ENCODE measurements at regions not wholly inside any gene's neighbourhood (a gene's known extent, or its start where the extent isn't known, plus 50 kb on each side); places are given as distances from the start of the nearest gene placed in this dataset.
A peak's percentile ranks its signal among the peaks of the same experiment; 100 is the strongest.

GRCh38 chr9:85430659-85431338, 311.0 kb downstream of the AGTPBP1 start:
- peak overlapping the region; percentile 68 for H3K9ac ChIP-seq (ENCODE audit: low read length)
- peak overlapping the region; percentile 35 for H2AFZ ChIP-seq (ENCODE audit: low read depth, low read length)
- H3K9me3 ChIP-seq (ENCODE audit: low read length), result no peaks in the 10 kb centered on the region
- no peak for TF ChIP-seq SMC3 (conservative IDR thresholded peaks at IDR 0.05; ENCODE audit: poor library complexity)
- TF ChIP-seq POLR2AphosphoS5 (IDR thresholded peaks at IDR 0.05), result peak; percentile 53
- no peak for TF ChIP-seq TAF1 (IDR thresholded peaks at IDR 0.05; ENCODE audit: low read depth)
- peak; percentile 69 for TF ChIP-seq EP300 (conservative IDR thresholded peaks at IDR 0.05; ENCODE audit: poor library complexity, severe bottlenecking)
- peak; percentile 25 for TF ChIP-seq RAD21 (conservative IDR thresholded peaks at IDR 0.05)
- no peak for TF ChIP-seq EZH2 (IDR thresholded peaks at IDR 0.05; ENCODE audit: borderline replicate concordance, insufficient read depth, low read length, poor library complexity, severe bottlenecking)
- TF ChIP-seq, protein P1, sequence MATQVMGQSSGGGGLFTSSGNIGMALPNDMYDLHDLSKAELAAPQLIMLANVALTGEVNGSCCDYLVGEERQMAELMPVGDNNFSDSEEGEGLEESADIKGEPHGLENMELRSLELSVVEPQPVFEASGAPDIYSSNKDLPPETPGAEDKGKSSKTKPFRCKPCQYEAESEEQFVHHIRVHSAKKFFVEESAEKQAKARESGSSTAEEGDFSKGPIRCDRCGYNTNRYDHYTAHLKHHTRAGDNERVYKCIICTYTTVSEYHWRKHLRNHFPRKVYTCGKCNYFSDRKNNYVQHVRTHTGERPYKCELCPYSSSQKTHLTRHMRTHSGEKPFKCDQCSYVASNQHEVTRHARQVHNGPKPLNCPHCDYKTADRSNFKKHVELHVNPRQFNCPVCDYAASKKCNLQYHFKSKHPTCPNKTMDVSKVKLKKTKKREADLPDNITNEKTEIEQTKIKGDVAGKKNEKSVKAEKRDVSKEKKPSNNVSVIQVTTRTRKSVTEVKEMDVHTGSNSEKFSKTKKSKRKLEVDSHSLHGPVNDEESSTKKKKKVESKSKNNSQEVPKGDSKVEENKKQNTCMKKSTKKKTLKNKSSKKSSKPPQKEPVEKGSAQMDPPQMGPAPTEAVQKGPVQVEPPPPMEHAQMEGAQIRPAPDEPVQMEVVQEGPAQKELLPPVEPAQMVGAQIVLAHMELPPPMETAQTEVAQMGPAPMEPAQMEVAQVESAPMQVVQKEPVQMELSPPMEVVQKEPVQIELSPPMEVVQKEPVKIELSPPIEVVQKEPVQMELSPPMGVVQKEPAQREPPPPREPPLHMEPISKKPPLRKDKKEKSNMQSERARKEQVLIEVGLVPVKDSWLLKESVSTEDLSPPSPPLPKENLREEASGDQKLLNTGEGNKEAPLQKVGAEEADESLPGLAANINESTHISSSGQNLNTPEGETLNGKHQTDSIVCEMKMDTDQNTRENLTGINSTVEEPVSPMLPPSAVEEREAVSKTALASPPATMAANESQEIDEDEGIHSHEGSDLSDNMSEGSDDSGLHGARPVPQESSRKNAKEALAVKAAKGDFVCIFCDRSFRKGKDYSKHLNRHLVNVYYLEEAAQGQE (IDR thresholded peaks at IDR 0.05; ENCODE audit: borderline replicate concordance), result no peak
- H3K36me3 ChIP-seq (ENCODE audit: insufficient read depth, low read length), result no peaks in the 10 kb centered on the region
- peak overlapping the region; percentile 58 for H3K4me3 ChIP-seq (ENCODE audit: low read length)
- H3K27ac ChIP-seq (ENCODE audit: low read length), result peak overlapping the region; percentile 91
- H3K27me3 ChIP-seq (ENCODE audit: insufficient read depth, low read depth, low read length), result no peaks in the 10 kb centered on the region
- no peaks in the 10 kb centered on the region for H4K20me1 ChIP-seq (ENCODE audit: insufficient read depth)
- H3K9me2 ChIP-seq (ENCODE audit: insufficient read depth, low read length), result no peaks in the 10 kb centered on the region
- peak overlapping the region; percentile 48 for H3K4me2 ChIP-seq (ENCODE audit: low read length)
- H3K79me2 ChIP-seq (replicated peaks; ENCODE audit: insufficient read depth, low read length), result no peaks in the 10 kb centered on the region
- no peaks in the 10 kb centered on the region for H3F3A ChIP-seq (ENCODE audit: insufficient read depth, low read length, poor library complexity, severe bottlenecking)

GRCh38 chr9:85428230-85428629, 313.5 kb downstream of the AGTPBP1 start:
- H3K36me3 ChIP-seq (ENCODE audit: insufficient read depth, low read length), result no peaks in the 10 kb centered on the region
- H3K27ac ChIP-seq (ENCODE audit: low read length), result no peak overlapping the region
- H3F3A ChIP-seq (ENCODE audit: insufficient read depth, low read length, poor library complexity, severe bottlenecking), result no peaks in the 10 kb centered on the region
- H4K20me1 ChIP-seq (ENCODE audit: insufficient read depth), result no peaks in the 10 kb centered on the region
- H3K4me2 ChIP-seq (ENCODE audit: low read length), result no peak overlapping the region
- H2AFZ ChIP-seq (ENCODE audit: low read depth, low read length), result no peak overlapping the region
- no peaks in the 10 kb centered on the region for H3K79me2 ChIP-seq (replicated peaks; ENCODE audit: insufficient read depth, low read length)
- no peaks in the 10 kb centered on the region for H3K9me3 ChIP-seq (ENCODE audit: low read length)
- H3K27me3 ChIP-seq (ENCODE audit: insufficient read depth, low read depth, low read length), result no peaks in the 10 kb centered on the region
- H3K9me2 ChIP-seq (ENCODE audit: insufficient read depth, low read length), result no peaks in the 10 kb centered on the region
- TF ChIP-seq RAD21 (conservative IDR thresholded peaks at IDR 0.05), result no peak
- H3K4me3 ChIP-seq (ENCODE audit: low read length), result no peak overlapping the region
- H3K9ac ChIP-seq (ENCODE audit: low read length), result no peak overlapping the region

DNA sequence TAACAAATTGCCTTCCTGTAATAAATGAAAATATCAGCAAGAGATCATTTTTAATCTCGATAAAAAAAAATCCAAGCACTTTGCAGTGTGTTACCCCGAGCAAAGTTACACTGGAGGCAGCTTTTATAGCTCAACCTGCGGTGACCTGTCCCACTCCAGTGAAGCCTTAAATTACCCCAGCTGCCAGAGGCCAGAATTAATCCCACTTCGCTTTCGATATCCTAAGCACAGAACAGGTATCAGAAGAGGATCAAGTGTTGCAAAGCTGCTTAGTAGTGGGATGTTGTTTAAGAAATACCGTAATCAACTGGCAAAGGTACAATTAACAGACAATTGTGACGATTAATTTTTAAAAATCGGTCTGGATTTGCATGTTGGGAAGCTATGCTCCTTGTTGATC, 314.0 kb downstream of the AGTPBP1 start:
- no peak overlapping the region for H3K27ac ChIP-seq (ENCODE audit: low read length)
- no peak overlapping the region for H3K4me3 ChIP-seq (ENCODE audit: low read length)
- no peaks in the 10 kb centered on the region for H3K27me3 ChIP-seq (ENCODE audit: insufficient read depth, low read depth, low read length)
- H3K4me2 ChIP-seq (ENCODE audit: low read length), result no peak overlapping the region
- H4K20me1 ChIP-seq (ENCODE audit: insufficient read depth), result no peaks in the 10 kb centered on the region
- no peak overlapping the region for H3K9ac ChIP-seq (ENCODE audit: low read length)
- no peaks in the 10 kb centered on the region for H3K36me3 ChIP-seq (ENCODE audit: insufficient read depth, low read length)
- H3K9me2 ChIP-seq (ENCODE audit: insufficient read depth, low read length), result no peaks in the 10 kb centered on the region
- no peaks in the 10 kb centered on the region for H3K79me2 ChIP-seq (replicated peaks; ENCODE audit: insufficient read depth, low read length)
- H2AFZ ChIP-seq (ENCODE audit: low read depth, low read length), result no peak overlapping the region
- no peaks in the 10 kb centered on the region for H3K9me3 ChIP-seq (ENCODE audit: low read length)
- TF ChIP-seq, protein P1 (IDR thresholded peaks at IDR 0.05; ENCODE audit: borderline replicate concordance), result no peak
- TF ChIP-seq EZH2 (IDR thresholded peaks at IDR 0.05; ENCODE audit: borderline replicate concordance, insufficient read depth, low read length, poor library complexity, severe bottlenecking), result no peak
- TF ChIP-seq TAF1 (IDR thresholded peaks at IDR 0.05; ENCODE audit: low read depth), result no peak
- no peaks in the 10 kb centered on the region for H3F3A ChIP-seq (ENCODE audit: insufficient read depth, low read length, poor library complexity, severe bottlenecking)
